HFFc6 (cell line): ENCODE measurements at regions not wholly inside any gene's neighbourhood (a gene's known extent, or its start where the extent isn't known, plus 50 kb on each side); places are given as distances from the start of the nearest gene placed in this dataset.

Experiments
- DNase-seq: peaks from one replicate; pipeline ENCODE4 v3.0.0-alpha.2; 2018
- H3K27ac Mint-ChIP-seq: 2 replicates; pipeline ENCODE4 v1.8.0; 2020; ENCODE audit warnings: mild to moderate bottlenecking, mixed read lengths
- H3K27me3 Mint-ChIP-seq: 2 replicates; pipeline ENCODE4 v1.8.0; 2021; ENCODE audit warnings: mild to moderate bottlenecking, moderate library complexity, mixed read lengths; ENCODE audit not compliant: insufficient read depth
- H3K36me3 Mint-ChIP-seq: 2 replicates; pipeline ENCODE4 v1.8.0; 2021; ENCODE audit warnings: low read depth, mixed read lengths
- H3K4me1 Mint-ChIP-seq: 2 replicates; pipeline ENCODE4 v1.8.0; 2020; ENCODE audit warnings: low read depth, mixed read lengths
- H3K4me3 Mint-ChIP-seq: 2 replicates; pipeline ENCODE4 v1.8.0; 2020; ENCODE audit warnings: mild to moderate bottlenecking, moderate library complexity, mixed read lengths
- H3K9me3 Mint-ChIP-seq: 2 replicates; pipeline ENCODE4 v1.8.0; 2020; ENCODE audit warnings: mild to moderate bottlenecking, mixed read lengths
- CTCF ChIP-seq: fragments of 200-600 bp; sonication (generic); IDR thresholded peaks from 2 replicates; pipeline ENCODE4 v1.5.0; 2021; ENCODE audit warnings: antibody characterized with exemption, mild to moderate bottlenecking

GRCh38 chr13:99828735-99829134 lies 142.8 kb downstream of the ZIC5 start:
- Mint-ChIP-seq H3K9me3 (no peaks in the 10 kb centered on the region), H3K27me3 (peaks cover 14% of the 10 kb centered on the region), H3K27ac (no peak overlapping the region), H3K4me3 (no peak overlapping the region), H3K36me3 (no peaks in the 10 kb centered on the region; the same call in 1 of the 2 replicates), H3K4me1 (no peaks in the 10 kb centered on the region)
- no peak for DNase-seq
- no peak for TF ChIP-seq CTCF

DNA sequence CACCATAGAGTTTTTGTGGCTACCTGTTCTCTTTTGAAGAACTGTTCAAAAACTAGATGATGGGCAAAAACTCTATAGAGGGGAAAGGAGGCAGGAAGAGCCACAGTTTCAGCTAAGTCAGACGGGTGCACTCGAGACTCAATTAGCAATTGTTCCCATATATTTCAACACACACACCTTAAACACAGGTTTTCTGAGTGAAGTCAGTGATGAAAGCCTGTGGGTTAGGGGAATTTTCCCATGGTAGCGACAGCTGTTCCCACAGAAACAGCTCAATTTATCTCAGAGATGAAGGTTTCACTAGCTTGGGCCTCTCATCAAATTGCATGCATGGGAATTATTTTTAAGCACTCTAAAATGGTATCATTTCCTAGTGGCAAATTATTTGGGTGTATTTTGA lies 143.4 kb downstream of the ZIC5 start:
- Mint-ChIP-seq H3K36me3 (no peaks in the 10 kb centered on the region; the same call in 1 of the 2 replicates), H3K9me3 (no peaks in the 10 kb centered on the region), H3K4me1 (no peaks in the 10 kb centered on the region), H3K4me3 (no peak overlapping the region), H3K27ac (no peak overlapping the region), H3K27me3 (peaks cover 14% of the 10 kb centered on the region)
- no peak for TF ChIP-seq CTCF
- DNase-seq: no peak

- Mint-ChIP-seq H3K4me3 (no peak overlapping the region), H3K27ac (no peak overlapping the region), H3K27me3 (peaks cover 14% of the 10 kb centered on the region), H3K9me3 (no peaks in the 10 kb centered on the region; the same call in 1 of the 2 replicates), H3K4me1 (no peaks in the 10 kb centered on the region), H3K36me3 (no peaks in the 10 kb centered on the region; the same call in 1 of the 2 replicates)
- TF ChIP-seq CTCF: no peak
- DNase-seq: no peak
Observed at GRCh38 chr13:99827011-99827772, 144.4 kb downstream of the ZIC5 start.

DNA sequence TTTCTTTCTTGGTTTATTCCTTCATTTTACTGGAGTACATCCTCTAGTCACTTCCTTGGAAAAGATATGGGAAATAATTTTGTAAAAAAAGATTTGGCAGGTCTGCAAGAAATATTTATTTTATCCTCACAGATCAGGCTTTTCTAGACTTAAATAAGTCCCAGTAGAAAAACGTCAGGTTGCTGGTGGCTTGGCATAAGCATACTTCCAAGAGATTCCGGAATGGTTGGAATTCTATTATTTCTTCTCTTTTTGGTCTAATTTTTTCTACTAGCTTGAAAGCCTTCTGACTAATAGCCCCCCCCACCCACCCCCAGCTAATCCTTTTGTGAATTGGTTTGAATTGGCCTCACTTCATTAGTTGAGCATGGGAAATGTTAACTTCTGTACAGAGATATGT lies 147.6 kb downstream of the ZIC5 start:
- TF ChIP-seq CTCF: no peak
- H3K4me1 Mint-ChIP-seq: no peaks in the 10 kb centered on the region
- DNase-seq: no peak
- H3K9me3 Mint-ChIP-seq: no peaks in the 10 kb centered on the region; the same call in 1 of the 2 replicates
- peaks cover 16% of the 10 kb centered on the region for H3K27me3 Mint-ChIP-seq
- H3K36me3 Mint-ChIP-seq: no peaks in the 10 kb centered on the region; the same call in 1 of the 2 replicates
- H3K27ac Mint-ChIP-seq: no peak overlapping the region
- no peak overlapping the region for H3K4me3 Mint-ChIP-seq

GRCh38 chr13:99822820-99823219 lies 148.7 kb downstream of the ZIC5 start:
- H3K9me3 Mint-ChIP-seq: no peaks in the 10 kb centered on the region; the same call in 1 of the 2 replicates
- H3K4me3 Mint-ChIP-seq: no peak overlapping the region
- no peaks in the 10 kb centered on the region; the same call in 1 of the 2 replicates for H3K36me3 Mint-ChIP-seq
- no peaks in the 10 kb centered on the region for H3K4me1 Mint-ChIP-seq
- no peak for TF ChIP-seq CTCF
- H3K27ac Mint-ChIP-seq: no peak overlapping the region
- peaks cover 12% of the 10 kb centered on the region for H3K27me3 Mint-ChIP-seq
- DNase-seq: no peak
